ELR (cell line): ENCODE measurements at regions not wholly inside any gene's neighbourhood (a gene's known extent, or its start where the extent isn't known, plus 50 kb on each side); places are given as distances from the start of the nearest gene placed in this dataset.

Experiments
- DNase-seq: peaks from one replicate; pipeline ENCODE4 v3.0.0-alpha.2; 2015; ENCODE audit warnings: low read depth

- peak; percentile 24 for DNase-seq
Observed at GRCh38 chr7:25861601-25862260, 290.3 kb upstream of the NFE2L3 start.

- DNase-seq, result peak; percentile 98
Observed at GRCh38 chr7:25862261-25863004, 289.6 kb upstream of the NFE2L3 start.

- no peak for DNase-seq
Observed at GRCh38 chr7:25863005-25863728, 288.8 kb upstream of the NFE2L3 start.

GRCh38 chr7:25863729-25864110, 288.3 kb upstream of the NFE2L3 start:
- no peak for DNase-seq

- DNase-seq, result no peak
Observed at GRCh38 chr7:25864511-25864910, 287.5 kb upstream of the NFE2L3 start.

GRCh38 chr7:25864943-25865751, 286.9 kb upstream of the NFE2L3 start:
- DNase-seq, result no peak

GRCh38 chr7:25868509-25868908, 283.5 kb upstream of the NFE2L3 start:
- no peak for DNase-seq

- DNase-seq, result no peak
Observed at GRCh38 chr7:25870574-25870973, 281.4 kb upstream of the NFE2L3 start.

- DNase-seq, result no peak
Observed at GRCh38 chr7:25876092-25876491, 275.9 kb upstream of the NFE2L3 start.

GRCh38 chr7:25877802-25878789, 273.9 kb upstream of the NFE2L3 start:
- no peak for DNase-seq

- DNase-seq, result no peak
Observed at GRCh38 chr7:25879799-25880198, 272.2 kb upstream of the NFE2L3 start.

- no peak for DNase-seq
Observed at GRCh38 chr7:25881317-25882037, 270.5 kb upstream of the NFE2L3 start.

GRCh38 chr7:25882151-25882773, 269.7 kb upstream of the NFE2L3 start:
- DNase-seq, result no peak

GRCh38 chr7:25884265-25884828, 267.7 kb upstream of the NFE2L3 start:
- no peak for DNase-seq

- DNase-seq, result no peak
Observed at GRCh38 chr7:25885057-25885576, 266.9 kb upstream of the NFE2L3 start.

- DNase-seq, result no peak
Observed at GRCh38 chr7:25886387-25887240, 265.4 kb upstream of the NFE2L3 start.

- no peak for DNase-seq
Observed at GRCh38 chr7:25887266-25887665, 264.7 kb upstream of the NFE2L3 start.
